NCI-H446 (cell line): ENCODE measurements at regions not wholly inside any gene's neighbourhood (a gene's known extent, or its start where the extent isn't known, plus 50 kb on each side); places are given as distances from the start of the nearest gene placed in this dataset.

Experiments used
- DNase-seq, 2 experiments: peaks; one replicate each; lab custom pipeline; 2025; lab: John Stamatoyannopoulos, UW

- DNase-seq, result no peak
Observed at GRCh38 chr19:31501427-31502195, 152.4 kb upstream of the TSHZ3 start.

DNA sequence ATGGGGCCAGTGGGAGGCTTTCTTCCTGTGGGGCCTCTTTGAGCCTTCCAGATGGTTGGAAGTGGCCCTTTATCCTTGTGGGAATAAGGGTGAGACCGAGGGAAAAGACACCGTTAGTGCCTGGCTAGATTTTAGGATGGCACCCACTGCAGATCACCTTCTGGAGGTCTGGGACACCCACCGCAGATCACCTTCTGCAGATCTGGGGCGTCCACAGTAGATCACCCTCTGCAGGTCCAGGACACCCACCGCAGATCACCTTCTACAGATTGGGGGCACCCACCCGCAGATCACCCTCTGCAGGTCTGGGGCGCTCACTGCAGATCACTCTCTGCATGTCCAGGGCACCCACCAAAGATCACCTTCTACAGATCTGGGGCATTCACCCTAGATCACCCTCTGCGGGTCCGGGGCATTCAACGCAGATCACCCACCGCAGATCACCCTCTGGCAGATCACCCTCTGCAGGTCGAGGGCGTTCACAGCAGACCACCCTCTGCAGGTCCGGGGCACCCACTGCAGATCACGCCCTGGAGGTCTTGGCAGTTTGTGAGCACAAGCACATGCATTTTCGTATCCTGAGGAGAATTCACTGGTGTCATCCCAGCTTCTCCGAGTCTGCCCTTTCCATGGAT lies 153.4 kb upstream of the TSHZ3 start:
- no peak for DNase-seq

GRCh38 chr19:31503211-31503610 lies 154.0 kb upstream of the TSHZ3 start:
- DNase-seq, result no peak

GRCh38 chr19:31504221-31504620 lies 155.0 kb upstream of the TSHZ3 start:
- DNase-seq, result no peak

DNA sequence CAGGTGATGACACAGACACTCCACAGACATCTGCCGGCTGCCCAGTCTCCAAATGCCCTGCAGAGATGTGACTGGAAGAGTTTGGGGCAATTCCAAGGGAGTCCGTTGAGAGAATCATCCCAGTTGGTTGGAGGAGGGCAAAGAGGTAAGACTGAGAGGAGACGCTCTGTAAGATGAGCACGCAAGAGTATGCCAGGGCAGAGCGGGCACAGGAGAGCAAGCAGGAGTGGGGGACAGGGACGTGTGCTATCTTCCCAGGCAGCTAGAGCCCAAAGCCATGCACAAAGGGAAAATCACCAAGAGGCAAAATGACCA lies 156.3 kb upstream of the TSHZ3 start:
- no peak for DNase-seq

- DNase-seq, result no peak
Observed at GRCh38 chr19:31506102-31506501, 156.9 kb upstream of the TSHZ3 start.

DNA sequence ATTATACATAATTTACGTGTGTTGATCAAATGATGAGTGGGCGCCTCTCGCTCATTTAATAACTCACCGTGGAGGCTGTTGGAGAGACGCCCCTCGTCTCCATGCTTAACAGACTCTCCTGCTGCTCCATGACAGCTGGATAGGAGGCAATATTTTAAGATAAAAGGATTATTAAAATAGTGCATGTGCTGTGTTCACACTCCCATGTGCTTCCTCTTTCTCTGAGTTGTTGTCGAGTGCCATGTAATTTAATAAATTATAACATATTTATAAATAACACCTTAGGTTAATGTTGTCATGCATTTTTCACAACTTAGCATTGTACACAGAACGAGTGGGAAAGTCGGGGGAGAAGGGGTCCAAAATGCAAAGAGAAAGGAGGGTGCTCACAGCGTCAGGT lies 161.4 kb upstream of the TSHZ3 start:
- DNase-seq, result no peak

GRCh38 chr19:31511098-31511497 lies 161.9 kb upstream of the TSHZ3 start:
- DNase-seq, result no peak

DNA sequence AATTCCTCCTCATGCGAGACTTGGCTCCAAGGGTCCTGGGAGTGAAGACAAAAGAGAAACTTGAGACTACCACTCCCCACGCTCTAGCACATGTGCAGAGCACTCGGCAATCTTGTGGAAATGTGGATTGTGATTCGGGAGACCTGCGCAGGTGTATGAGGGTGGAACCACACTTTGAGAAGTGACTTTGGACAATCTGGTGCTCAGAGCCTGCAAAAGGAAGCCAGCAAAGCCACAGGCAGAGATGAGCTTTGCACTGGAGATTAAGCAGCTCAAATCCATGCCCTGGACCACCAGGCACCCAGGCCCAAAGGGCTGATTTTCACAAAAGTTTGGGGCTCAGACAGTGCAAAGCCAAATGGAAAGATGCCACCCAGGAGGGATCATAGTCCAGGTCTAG lies 162.5 kb upstream of the TSHZ3 start:
- no peak for DNase-seq

- no peak for DNase-seq
Observed at GRCh38 chr19:31512181-31512970, 163.1 kb upstream of the TSHZ3 start.

GRCh38 chr19:31513841-31514240 lies 164.6 kb upstream of the TSHZ3 start:
- no peak for DNase-seq

DNA sequence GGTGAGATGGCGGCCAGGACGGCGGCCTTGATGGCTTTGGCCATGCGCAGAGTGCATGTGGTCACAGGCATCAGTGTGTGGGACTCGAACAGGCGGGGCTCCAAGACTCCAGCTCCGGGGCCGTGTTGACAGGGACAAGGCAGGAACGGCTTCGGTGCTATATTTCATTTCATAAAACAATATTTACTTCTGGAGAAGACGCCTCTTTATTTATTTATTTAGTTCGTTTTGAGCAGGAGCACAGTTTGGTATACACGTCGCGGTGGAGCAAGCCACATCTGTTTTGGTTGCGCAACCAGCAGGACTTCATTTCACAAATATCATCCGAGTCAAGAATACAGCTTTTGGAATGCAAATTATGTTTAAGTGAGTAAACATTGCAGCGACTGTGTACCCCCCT lies 166.7 kb upstream of the TSHZ3 start:
- no peak for DNase-seq

DNA sequence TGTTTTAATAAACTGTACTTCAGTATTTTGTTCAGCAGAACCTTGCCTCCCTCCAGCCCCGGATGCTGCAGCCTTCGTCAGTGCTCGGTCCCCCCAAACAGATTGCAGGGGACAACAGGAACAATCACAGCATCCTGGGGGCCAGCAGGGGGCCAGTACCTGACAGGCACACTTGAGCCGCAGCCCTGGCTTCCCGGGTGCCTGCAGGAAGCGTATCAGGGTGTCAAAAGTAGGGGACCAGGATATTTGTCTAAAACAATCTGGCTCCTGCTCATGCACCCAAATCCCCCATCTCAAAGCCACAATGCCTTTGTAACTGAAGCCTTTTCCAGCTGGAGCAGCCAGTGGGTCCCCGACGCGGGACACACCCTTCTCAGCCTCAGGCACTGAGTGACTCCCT lies 167.5 kb upstream of the TSHZ3 start:
- no peak for DNase-seq

GRCh38 chr19:31517224-31518180 lies 168.3 kb upstream of the TSHZ3 start:
- no peak for DNase-seq

DNA sequence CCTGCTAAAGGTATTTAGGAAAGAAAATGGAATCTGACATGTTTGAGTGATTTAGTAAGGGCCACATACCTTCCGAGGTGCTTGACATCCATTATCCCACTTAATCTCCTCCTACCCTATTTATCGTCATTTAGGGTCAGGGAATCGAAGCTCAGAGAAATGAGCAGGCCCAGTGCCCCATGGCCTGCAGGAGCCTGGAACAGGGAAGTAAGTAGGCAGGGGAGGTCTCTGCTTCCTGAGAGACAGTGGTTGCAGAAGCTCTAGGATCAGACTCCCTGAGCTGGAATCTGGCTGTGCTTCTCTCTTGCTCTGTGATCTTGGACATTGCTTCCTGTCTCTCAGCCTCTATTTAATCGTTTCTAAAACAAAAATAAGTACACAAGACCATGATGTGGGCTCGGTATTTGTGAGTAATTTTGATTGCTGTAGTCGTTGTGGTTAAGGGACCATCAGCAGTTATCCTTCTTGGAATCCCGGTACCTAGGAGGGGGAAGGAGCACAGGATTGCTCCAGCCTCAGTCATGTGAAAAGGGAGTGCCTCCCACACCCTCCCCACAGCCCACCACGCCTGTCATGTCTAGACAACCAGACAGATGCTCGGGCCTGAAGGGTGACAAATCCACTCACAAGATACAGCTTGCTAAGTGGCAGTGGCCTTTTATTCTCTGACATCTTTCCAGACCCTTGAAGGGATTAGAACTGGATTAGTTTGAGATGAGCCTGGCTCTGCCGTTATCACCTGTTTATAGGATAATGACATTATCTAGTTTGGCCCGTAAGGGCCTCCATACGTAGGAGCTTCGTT lies 169.2 kb upstream of the TSHZ3 start:
- no peak for DNase-seq

- no peak for DNase-seq
Observed at GRCh38 chr19:31519256-31519655, 170.0 kb upstream of the TSHZ3 start.

- DNase-seq, result no peak
Observed at GRCh38 chr19:31519908-31520307, 170.7 kb upstream of the TSHZ3 start.

DNA sequence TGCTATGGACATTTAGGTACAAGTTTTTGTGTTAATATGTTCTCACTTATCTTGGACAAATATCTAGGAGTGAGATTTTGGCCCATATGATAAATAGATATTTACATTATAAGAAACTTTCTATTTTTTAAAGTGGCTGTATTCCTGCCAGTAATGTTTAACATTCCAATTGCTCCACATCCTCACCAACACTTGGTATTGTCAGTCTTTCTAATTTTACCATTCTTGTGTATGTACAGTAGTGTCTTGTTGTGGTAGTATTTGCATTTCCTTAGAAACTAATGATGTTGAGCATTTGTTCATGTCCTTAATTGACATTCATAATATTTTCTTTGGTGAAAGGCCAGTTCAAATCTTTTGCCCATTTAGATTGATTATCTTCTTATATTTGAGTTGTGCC lies 171.4 kb upstream of the TSHZ3 start:
- no peak for DNase-seq

GRCh38 chr19:31525610-31526147 lies 176.4 kb upstream of the TSHZ3 start:
- no peak for DNase-seq

DNA sequence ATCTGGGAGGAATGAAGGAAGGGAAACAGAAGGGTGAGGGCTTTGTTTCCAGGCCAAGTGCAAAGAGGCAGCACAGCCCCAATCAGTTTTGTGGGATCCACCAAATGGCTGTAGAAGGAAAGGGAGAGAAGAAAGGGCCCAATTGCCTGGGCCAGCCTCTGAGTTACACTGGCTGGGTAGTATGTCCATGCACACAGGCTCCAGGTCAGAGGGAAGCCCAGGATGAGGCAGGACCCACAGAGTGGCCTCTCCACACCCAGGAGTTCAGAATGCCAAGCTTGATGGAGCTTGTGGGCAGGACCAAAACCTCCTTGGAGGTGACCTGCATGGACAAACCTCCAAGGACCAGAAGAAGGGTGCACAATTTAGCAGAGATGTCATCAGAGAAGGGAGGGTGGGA lies 178.2 kb upstream of the TSHZ3 start:
- DNase-seq, result no peak

DNA sequence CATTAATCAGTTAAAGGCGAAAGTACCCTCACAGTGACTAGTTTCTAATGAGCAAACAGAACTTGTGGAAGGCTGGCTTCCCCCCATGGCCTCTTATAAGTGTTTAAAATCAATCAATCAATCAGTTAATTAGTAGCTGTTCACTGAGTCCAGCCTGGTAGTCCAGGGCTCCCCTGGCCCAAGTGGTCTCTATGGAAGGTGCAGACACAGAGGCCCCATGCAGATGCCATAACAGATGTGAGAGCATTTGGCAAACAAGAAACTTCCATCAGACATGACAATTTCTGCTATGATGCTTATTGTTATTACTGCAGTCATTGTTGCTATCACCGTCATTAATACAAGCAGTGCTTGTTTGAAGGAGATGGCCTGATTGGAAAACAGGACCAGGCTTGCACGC lies 179.0 kb upstream of the TSHZ3 start:
- no peak for DNase-seq
